GM12878 (cell line): ENCODE measurements at regions not wholly inside any gene's neighbourhood (a gene's known extent, or its start where the extent isn't known, plus 50 kb on each side); places are given as distances from the start of the nearest gene placed in this dataset.

ENCODE experiments used
- ATAC-seq: fragments of 200-7000 bp; cut with Tn5 transposase; 3 replicates; pipeline ENCODE4 v1.9.1; 2020; ENCODE audit warnings: mild to moderate bottlenecking, moderate library complexity
- BruUV-seq: library from RNA; stranded (reverse); fragments of 400-500 nt; replicated peaks from 2 replicates; lab custom pipeline; 2021; lab: Mats Ljungman, UMichigan
- CTCF ChIA-PET: fragments of 300-600 bp; sonication (Branson Sonifier 250); formaldehyde crosslinking; extraction: SDS; loops from one replicate; lab custom pipeline; 2021; ENCODE audit warnings: inconsistent platforms; lab: Yijun Ruan, JAX
- POLR2A ChIA-PET: fragments of 350-600 bp; formaldehyde crosslinking; extraction: SDS; loops from one replicate; lab custom pipeline; 2021; ENCODE audit warnings: inconsistent platforms; lab: Charles Lee
- RAD21 ChIA-PET: fragments of 300-600 bp; sonication (Branson Sonifier 250); formaldehyde crosslinking; loops from one replicate; lab custom pipeline; 2023; ENCODE audit warnings: antibody characterized with exemption; ENCODE audit not compliant: unreplicated experiment; lab: Charles Lee
- SMC1A ChIA-PET: fragments of 300-600 bp; sonication (Branson Sonifier 250); formaldehyde crosslinking; loops from one replicate; lab custom pipeline; 2023; ENCODE audit not compliant: unreplicated experiment, uncharacterized antibody; lab: Charles Lee
- DNase-seq: peaks from one replicate; pipeline ENCODE4 v3.0.0-alpha.2; 2011; ENCODE audit warnings: low read depth, low spot score
- FAIRE-seq: peaks from 3 replicates; lab custom pipeline; 2011; peaks lifted over from hg19 to GRCh38; lab: Jason Lieb, UNC
- H2AFZ ChIP-seq: 2 replicates; pipeline ENCODE4 v1.6.0; 2011; ENCODE audit warnings: low read depth, low read length, control low read depth; ENCODE audit not compliant: control insufficient read depth
- H3K27ac ChIP-seq: 2 replicates; pipeline ENCODE4 v1.5.1; 2011; ENCODE audit warnings: control low read depth; ENCODE audit not compliant: control insufficient read depth, insufficient read depth
- H3K27me3 ChIP-seq, 2 experiments: replicated peaks in 1 of 2; 2 replicates each; pipeline versions ENCODE4 v1.6.0 to v1.6.1; 2011; ENCODE audit warnings: low read length in 1 of 2; ENCODE audit not compliant: control insufficient read depth in 2 of 2, insufficient read depth in 2 of 2
- H3K36me3 ChIP-seq, 2 experiments: 2 replicates each; pipeline ENCODE4 v1.5.1; 2011; ENCODE audit warnings: low read length in 1 of 2; ENCODE audit not compliant: control insufficient read depth in 2 of 2, insufficient read depth in 2 of 2
- H3K4me1 ChIP-seq: 2 replicates; pipeline ENCODE4 v1.6.1; 2011; ENCODE audit warnings: mild to moderate bottlenecking, low read length, moderate library complexity, mixed read lengths; ENCODE audit not compliant: control insufficient read depth, insufficient read depth
- H3K4me2 ChIP-seq: 2 replicates; pipeline ENCODE4 v1.6.0; 2011; ENCODE audit warnings: control low read depth; ENCODE audit not compliant: control insufficient read depth, insufficient read depth
- H3K4me3 ChIP-seq: fragments of 200-600 bp; sonication (generic); 2 replicates; pipeline ENCODE4 v1.5.1; 2016
- H3K79me2 ChIP-seq: 2 replicates; pipeline ENCODE4 v1.6.0; 2011; ENCODE audit warnings: low read length; ENCODE audit not compliant: control insufficient read depth, insufficient read depth
- H3K9ac ChIP-seq: 2 replicates; pipeline ENCODE4 v1.8.0; 2011; ENCODE audit warnings: low read length, control low read depth, mixed read lengths; ENCODE audit not compliant: control insufficient read depth, insufficient read depth
- H3K9me3 ChIP-seq: replicated peaks from 3 replicates; pipeline ENCODE4 v1.5.1; 2011; ENCODE audit warnings: mild to moderate bottlenecking, low read length; ENCODE audit not compliant: control insufficient read depth, insufficient read depth
- H4K20me1 ChIP-seq: 2 replicates; pipeline ENCODE4 v1.6.0; 2011; ENCODE audit not compliant: control insufficient read depth, insufficient read depth
- MYB ChIP-seq: fragments of 150-350 bp; IDR thresholded peaks from 2 replicates; pipeline ENCODE4 v1.6.1; 2014; ENCODE audit warnings: mild to moderate bottlenecking, low read depth, low read length, borderline replicate concordance
- NR2F1 ChIP-seq: fragments of 450-650 bp; conservative IDR thresholded peaks from 2 replicates; pipeline ENCODE4 v1.6.1; 2017; ENCODE audit warnings: mild to moderate bottlenecking
- RAD21 ChIP-seq: IDR thresholded peaks from 2 replicates; pipeline ENCODE4 v1.6.1; 2011; ENCODE audit warnings: mild to moderate bottlenecking, low read depth, low read length, moderate library complexity; ENCODE audit not compliant: insufficient read depth
- SMC3 ChIP-seq: IDR thresholded peaks from 2 replicates; pipeline ENCODE4 v1.6.1; 2011; ENCODE audit warnings: low read length, improper control_type of control experiment, borderline replicate concordance
- SP1 ChIP-seq: IDR thresholded peaks from one replicate; pipeline ENCODE4 v1.6.1; 2011; ENCODE audit warnings: low read depth, low read length
- ZNF622 ChIP-seq: fragments of 450-650 bp; IDR thresholded peaks from 2 replicates; pipeline ENCODE4 v1.6.1; 2017; ENCODE audit warnings: mild to moderate bottlenecking, inconsistent platforms
- in situ Hi-C: fragments of 300-500 bp; cut with MboI; formaldehyde crosslinking; loops from 9 replicates; pipeline ENCODE4 v1.14.3; 2018; ENCODE audit warnings: mixed read lengths
- intact Hi-C: fragments of 100-400 bp; cut with micrococcal nuclease; formaldehyde crosslinking; loops from one replicate; pipeline ENCODE4 v1.14.2; 2022; ENCODE audit not compliant: unreplicated experiment
- TF ChIP-seq, protein P1 (sequence below): IDR thresholded peaks from 2 replicates; pipeline ENCODE4 v1.6.1; 2012; ENCODE audit warnings: low read depth, low read length, improper control_type of control experiment
- TF ChIP-seq, protein P2 (sequence below), 3 experiments: IDR thresholded peaks in 2 of 3; conservative IDR thresholded peaks in 1 of 3; 2 replicates each; pipeline ENCODE4 v1.5.1; 2011; ENCODE audit warnings: low read depth in 3 of 3, low read length in 3 of 3, mild to moderate bottlenecking in 3 of 3, control low read depth in 2 of 3, moderate library complexity in 2 of 3, inconsistent platforms in 1 of 3, mixed read lengths in 1 of 3; ENCODE audit not compliant: control insufficient read depth in 2 of 3, insufficient read depth in 1 of 3; ENCODE audit errors: extremely low read depth in 1 of 3
- TF ChIP-seq, protein P3 (sequence below): fragments of 450-650 bp; IDR thresholded peaks from 2 replicates; pipeline ENCODE4 v1.6.1; 2017; ENCODE audit warnings: mild to moderate bottlenecking, moderate library complexity
- TF ChIP-seq, protein P4 (sequence below): IDR thresholded peaks from 2 replicates; pipeline ENCODE4 v1.6.1; 2011; ENCODE audit warnings: low read depth, mild to moderate bottlenecking, low read length, moderate library complexity, borderline replicate concordance; ENCODE audit errors: extremely low read depth
- TF ChIP-seq, protein P5 (sequence below): fragments of 450-650 bp; IDR thresholded peaks from 2 replicates; pipeline ENCODE4 v1.6.1; 2016; ENCODE audit warnings: mild to moderate bottlenecking, moderate library complexity, borderline replicate concordance

DNA sequence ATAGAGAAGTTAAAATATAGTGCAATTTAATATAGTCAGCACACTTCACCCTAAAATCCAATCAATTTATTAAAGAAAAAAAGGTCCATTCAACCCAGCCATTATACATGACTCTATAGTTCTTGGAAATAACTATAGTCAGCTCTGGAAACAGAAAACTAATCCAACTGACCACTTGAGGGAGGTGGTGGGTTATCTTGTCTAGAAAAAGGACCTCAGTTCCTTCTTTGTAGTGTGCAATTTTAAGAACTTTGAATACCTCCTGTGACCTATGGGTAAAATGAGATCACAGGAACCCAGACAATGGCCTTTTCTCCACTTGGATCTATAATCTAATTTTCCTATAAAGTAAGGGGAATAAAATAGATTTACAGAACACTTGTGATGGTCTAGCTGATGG lies 163.6 kb upstream of the CENPW start:
- no peaks in the 10 kb centered on the region for H3K9me3 ChIP-seq
- ChIA-PET RAD21 (interaction anchor here (1.0 to 1.8 kb wide), 4 partner anchors 8 to 481 kb away, joined by 3 to 7 read pairs (median 4); no protein-coding TSS in a partner anchor), CTCF (interaction anchor here (0.6 to 2.4 kb wide), 11 partner anchors 8 to 1011 kb away, joined by 3 to 10 read pairs (median 4); no protein-coding TSS in a partner anchor), SMC1A (interaction anchor here (0.8 to 2.5 kb wide), 9 partner anchors 8 to 935 kb away, joined by 3 to 11 read pairs (median 5); no protein-coding TSS in a partner anchor), POLR2A (no interaction called here)
- H3K79me2 ChIP-seq, result no peaks in the 10 kb centered on the region
- no peaks in the 10 kb centered on the region for H4K20me1 ChIP-seq
- no peak for FAIRE-seq
- H3K36me3 ChIP-seq, result no peaks in the 10 kb centered on the region
- intact Hi-C loops (loop anchor here (2.0 to 10.0 kb wide), 4 partner anchors 137 to 479 kb away; partner anchors contain the start of gene CENPW), in situ Hi-C loops (no loop called here)
- ATAC-seq, result peak; percentile 71
- H3K4me3 ChIP-seq, result no peak overlapping the region
- BruUV-seq, result no TSS peak
- no peak for DNase-seq
- H3K9ac ChIP-seq, result no peak overlapping the region
- H3K4me1 ChIP-seq, result no peaks in the 10 kb centered on the region
- H3K4me2 ChIP-seq, result no peak overlapping the region
- TF ChIP-seq SMC3 (peak; percentile 29; the same call in 1 of the 2 replicates), RAD21 (peak; percentile 74), NR2F1 (no peak), MYB (no peak), SP1 (no peak), ZNF622 (no peak)
- TF ChIP-seq, protein P1, sequence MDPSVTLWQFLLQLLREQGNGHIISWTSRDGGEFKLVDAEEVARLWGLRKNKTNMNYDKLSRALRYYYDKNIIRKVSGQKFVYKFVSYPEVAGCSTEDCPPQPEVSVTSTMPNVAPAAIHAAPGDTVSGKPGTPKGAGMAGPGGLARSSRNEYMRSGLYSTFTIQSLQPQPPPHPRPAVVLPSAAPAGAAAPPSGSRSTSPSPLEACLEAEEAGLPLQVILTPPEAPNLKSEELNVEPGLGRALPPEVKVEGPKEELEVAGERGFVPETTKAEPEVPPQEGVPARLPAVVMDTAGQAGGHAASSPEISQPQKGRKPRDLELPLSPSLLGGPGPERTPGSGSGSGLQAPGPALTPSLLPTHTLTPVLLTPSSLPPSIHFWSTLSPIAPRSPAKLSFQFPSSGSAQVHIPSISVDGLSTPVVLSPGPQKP, result no peak
- TF ChIP-seq, protein P2, sequence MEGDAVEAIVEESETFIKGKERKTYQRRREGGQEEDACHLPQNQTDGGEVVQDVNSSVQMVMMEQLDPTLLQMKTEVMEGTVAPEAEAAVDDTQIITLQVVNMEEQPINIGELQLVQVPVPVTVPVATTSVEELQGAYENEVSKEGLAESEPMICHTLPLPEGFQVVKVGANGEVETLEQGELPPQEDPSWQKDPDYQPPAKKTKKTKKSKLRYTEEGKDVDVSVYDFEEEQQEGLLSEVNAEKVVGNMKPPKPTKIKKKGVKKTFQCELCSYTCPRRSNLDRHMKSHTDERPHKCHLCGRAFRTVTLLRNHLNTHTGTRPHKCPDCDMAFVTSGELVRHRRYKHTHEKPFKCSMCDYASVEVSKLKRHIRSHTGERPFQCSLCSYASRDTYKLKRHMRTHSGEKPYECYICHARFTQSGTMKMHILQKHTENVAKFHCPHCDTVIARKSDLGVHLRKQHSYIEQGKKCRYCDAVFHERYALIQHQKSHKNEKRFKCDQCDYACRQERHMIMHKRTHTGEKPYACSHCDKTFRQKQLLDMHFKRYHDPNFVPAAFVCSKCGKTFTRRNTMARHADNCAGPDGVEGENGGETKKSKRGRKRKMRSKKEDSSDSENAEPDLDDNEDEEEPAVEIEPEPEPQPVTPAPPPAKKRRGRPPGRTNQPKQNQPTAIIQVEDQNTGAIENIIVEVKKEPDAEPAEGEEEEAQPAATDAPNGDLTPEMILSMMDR (IDR thresholded peaks at IDR 0.05 in 2 of 3, conservative IDR thresholded peaks at IDR 0.05 in 1 of 3; ENCODE audit: control insufficient read depth in 2 of 3, extremely low read depth in 1 of 3, insufficient read depth in 1 of 3, low read depth in 3 of 3, low read length in 3 of 3), result peak in 2 of 3 experiments; percentile 16 to 49; a peak in 2 of 6 replicates
- TF ChIP-seq, protein P3, sequence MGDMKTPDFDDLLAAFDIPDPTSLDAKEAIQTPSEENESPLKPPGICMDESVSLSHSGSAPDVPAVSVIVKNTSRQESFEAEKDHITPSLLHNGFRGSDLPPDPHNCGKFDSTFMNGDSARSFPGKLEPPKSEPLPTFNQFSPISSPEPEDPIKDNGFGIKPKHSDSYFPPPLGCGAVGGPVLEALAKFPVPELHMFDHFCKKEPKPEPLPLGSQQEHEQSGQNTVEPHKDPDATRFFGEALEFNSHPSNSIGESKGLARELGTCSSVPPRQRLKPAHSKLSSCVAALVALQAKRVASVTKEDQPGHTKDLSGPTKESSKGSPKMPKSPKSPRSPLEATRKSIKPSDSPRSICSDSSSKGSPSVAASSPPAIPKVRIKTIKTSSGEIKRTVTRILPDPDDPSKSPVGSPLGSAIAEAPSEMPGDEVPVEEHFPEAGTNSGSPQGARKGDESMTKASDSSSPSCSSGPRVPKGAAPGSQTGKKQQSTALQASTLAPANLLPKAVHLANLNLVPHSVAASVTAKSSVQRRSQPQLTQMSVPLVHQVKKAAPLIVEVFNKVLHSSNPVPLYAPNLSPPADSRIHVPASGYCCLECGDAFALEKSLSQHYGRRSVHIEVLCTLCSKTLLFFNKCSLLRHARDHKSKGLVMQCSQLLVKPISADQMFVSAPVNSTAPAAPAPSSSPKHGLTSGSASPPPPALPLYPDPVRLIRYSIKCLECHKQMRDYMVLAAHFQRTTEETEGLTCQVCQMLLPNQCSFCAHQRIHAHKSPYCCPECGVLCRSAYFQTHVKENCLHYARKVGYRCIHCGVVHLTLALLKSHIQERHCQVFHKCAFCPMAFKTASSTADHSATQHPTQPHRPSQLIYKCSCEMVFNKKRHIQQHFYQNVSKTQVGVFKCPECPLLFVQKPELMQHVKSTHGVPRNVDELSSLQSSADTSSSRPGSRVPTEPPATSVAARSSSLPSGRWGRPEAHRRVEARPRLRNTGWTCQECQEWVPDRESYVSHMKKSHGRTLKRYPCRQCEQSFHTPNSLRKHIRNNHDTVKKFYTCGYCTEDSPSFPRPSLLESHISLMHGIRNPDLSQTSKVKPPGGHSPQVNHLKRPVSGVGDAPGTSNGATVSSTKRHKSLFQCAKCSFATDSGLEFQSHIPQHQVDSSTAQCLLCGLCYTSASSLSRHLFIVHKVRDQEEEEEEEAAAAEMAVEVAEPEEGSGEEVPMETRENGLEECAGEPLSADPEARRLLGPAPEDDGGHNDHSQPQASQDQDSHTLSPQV, result no peak
- TF ChIP-seq, protein P4, sequence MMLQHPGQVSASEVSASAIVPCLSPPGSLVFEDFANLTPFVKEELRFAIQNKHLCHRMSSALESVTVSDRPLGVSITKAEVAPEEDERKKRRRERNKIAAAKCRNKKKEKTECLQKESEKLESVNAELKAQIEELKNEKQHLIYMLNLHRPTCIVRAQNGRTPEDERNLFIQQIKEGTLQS, result no peak
- TF ChIP-seq, protein P5, sequence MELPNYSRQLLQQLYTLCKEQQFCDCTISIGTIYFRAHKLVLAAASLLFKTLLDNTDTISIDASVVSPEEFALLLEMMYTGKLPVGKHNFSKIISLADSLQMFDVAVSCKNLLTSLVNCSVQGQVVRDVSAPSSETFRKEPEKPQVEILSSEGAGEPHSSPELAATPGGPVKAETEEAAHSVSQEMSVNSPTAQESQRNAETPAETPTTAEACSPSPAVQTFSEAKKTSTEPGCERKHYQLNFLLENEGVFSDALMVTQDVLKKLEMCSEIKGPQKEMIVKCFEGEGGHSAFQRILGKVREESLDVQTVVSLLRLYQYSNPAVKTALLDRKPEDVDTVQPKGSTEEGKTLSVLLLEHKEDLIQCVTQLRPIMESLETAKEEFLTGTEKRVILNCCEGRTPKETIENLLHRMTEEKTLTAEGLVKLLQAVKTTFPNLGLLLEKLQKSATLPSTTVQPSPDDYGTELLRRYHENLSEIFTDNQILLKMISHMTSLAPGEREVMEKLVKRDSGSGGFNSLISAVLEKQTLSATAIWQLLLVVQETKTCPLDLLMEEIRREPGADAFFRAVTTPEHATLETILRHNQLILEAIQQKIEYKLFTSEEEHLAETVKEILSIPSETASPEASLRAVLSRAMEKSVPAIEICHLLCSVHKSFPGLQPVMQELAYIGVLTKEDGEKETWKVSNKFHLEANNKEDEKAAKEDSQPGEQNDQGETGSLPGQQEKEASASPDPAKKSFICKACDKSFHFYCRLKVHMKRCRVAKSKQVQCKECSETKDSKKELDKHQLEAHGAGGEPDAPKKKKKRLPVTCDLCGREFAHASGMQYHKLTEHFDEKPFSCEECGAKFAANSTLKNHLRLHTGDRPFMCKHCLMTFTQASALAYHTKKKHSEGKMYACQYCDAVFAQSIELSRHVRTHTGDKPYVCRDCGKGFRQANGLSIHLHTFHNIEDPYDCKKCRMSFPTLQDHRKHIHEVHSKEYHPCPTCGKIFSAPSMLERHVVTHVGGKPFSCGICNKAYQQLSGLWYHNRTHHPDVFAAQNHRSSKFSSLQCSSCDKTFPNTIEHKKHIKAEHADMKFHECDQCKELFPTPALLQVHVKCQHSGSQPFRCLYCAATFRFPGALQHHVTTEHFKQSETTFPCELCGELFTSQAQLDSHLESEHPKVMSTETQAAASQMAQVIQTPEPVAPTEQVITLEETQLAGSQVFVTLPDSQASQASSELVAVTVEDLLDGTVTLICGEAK, result no peak
- H3K27me3 ChIP-seq, result no peaks in the 10 kb centered on the region
- no peak overlapping the region for H2AFZ ChIP-seq
- no peak overlapping the region for H3K27ac ChIP-seq
